Sigmoid colon (tissue), 6 donors: ENCODE measurements at regions not wholly inside any gene's neighbourhood (a gene's known extent, or its start where the extent isn't known, plus 50 kb on each side); places are given as distances from the start of the nearest gene placed in this dataset.

Experiments used
- DNase-seq: peaks from one replicate; pipeline ENCODE4 v3.0.0-alpha.2; 2019
- H3K27ac ChIP-seq, 4 donors: fragments of 200-600 bp; sonication (generic); one replicate each; pipeline ENCODE4 v1.5.1; 2016 to 2019; ENCODE audit warnings: mild to moderate bottlenecking in 1 of 4
- H3K27me3 ChIP-seq, 3 donors: fragments of 200-600 bp; sonication (generic); one replicate each; pipeline ENCODE4 v1.5.1; 2019; ENCODE audit warnings: mild to moderate bottlenecking in 1 of 3
- H3K36me3 ChIP-seq, 4 donors: fragments of 200-600 bp; sonication (generic); one replicate each; pipeline ENCODE4 v1.5.1; 2016 to 2019
- H3K4me1 ChIP-seq, 4 donors: fragments of 200-600 bp; sonication (generic); one replicate each; pipeline ENCODE4 v1.5.1; 2017 to 2019
- H3K4me3 ChIP-seq, 4 donors: fragments of 200-600 bp; sonication (generic); one replicate each; pipeline ENCODE4 v1.5.1; 2017 to 2019; ENCODE audit warnings: mild to moderate bottlenecking in 2 of 4, moderate library complexity in 1 of 4
- H3K9me3 ChIP-seq, 4 donors: fragments of 200-600 bp in 3 of 4; sonication (generic) in 3 of 4; one replicate each; pipeline versions ENCODE4 v1.5.1 to v1.6.1; 2013 to 2019
- EP300 ChIP-seq, 4 donors: sonication (generic); formaldehyde crosslinking; IDR thresholded peaks; one replicate each; pipeline ENCODE4 v1.6.1; 2017; ENCODE audit warnings: antibody characterized with exemption in 4 of 4
- POLR2A ChIP-seq, 2 donors: fragments of 450-650 bp; IDR thresholded peaks; one replicate each; pipeline ENCODE4 v1.6.1; 2016; ENCODE audit warnings: antibody characterized with exemption in 2 of 2, mild to moderate bottlenecking in 2 of 2, moderate library complexity in 2 of 2
- POLR2AphosphoS5 ChIP-seq, 4 donors: sonication (generic); formaldehyde crosslinking; IDR thresholded peaks; one replicate each; pipeline ENCODE4 v1.6.1; 2017; ENCODE audit warnings: antibody characterized with exemption in 4 of 4
- WGBS, 2 donors: extraction: QIAGEN DNeasy Blood & Tissue Kit; methylation state at CpG; one replicate each; pipeline ENCODE4 v1.1.7; 2013; 5-methylcytosine and 5-hydroxymethylcytosine counted together
- intact Hi-C: fragments of 100-400 bp; cut with DNase I; formaldehyde crosslinking; loops from one replicate; pipeline ENCODE4 v1.15.1; 2023
- TF ChIP-seq, protein P1 (sequence below), 4 experiments: fragments of 450-650 bp in 3 of 4; fragments of 200-600 bp in 1 of 4; IDR thresholded peaks; one replicate each; pipeline ENCODE4 v1.5.1; 2016 to 2019; ENCODE audit warnings: antibody characterized with exemption in 4 of 4, mild to moderate bottlenecking in 3 of 4, moderate library complexity in 2 of 4
- donor health status: healthy with polysubstance abuse.
- donor health status: healthy.

DNA sequence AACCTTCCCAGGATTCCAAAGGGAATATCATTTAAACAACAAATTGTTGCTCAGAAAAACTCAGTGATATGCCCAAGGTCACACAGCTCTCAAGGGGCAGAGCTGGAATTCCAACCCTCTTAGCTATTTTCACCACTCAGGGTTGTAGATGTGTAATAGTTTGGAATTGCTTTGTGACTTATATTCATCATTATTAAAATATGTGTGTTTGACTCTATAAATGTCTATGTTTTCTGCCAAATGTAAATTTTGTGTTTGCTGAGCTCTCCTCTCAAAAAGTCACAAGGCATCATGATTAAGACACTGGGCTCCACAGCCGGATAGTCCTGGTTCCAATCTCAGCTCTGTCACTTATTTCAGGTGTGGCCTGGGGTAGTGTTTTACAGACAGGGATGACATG, 407.3 kb downstream of the TMEM135 start:
- WGBS, 2 donors, result 86 to 97% methylated on average over 1 of the region's 1 CpG
- intact Hi-C loops, result no loop called here
- DNase-seq, result no peak
- H3K4me1 ChIP-seq, result peaks cover 0 to 16% (median 5%) of the 10 kb centered on the region in 4 donors
- no peaks in the 10 kb centered on the region for H3K27me3 ChIP-seq
- no peaks in the 10 kb centered on the region for H3K36me3 ChIP-seq
- TF ChIP-seq EP300 (IDR thresholded peaks at IDR 0.05) (no peak), POLR2AphosphoS5 (IDR thresholded peaks at IDR 0.05) (no peak), POLR2A (IDR thresholded peaks at IDR 0.05) (no peak)
- TF ChIP-seq, protein P1, sequence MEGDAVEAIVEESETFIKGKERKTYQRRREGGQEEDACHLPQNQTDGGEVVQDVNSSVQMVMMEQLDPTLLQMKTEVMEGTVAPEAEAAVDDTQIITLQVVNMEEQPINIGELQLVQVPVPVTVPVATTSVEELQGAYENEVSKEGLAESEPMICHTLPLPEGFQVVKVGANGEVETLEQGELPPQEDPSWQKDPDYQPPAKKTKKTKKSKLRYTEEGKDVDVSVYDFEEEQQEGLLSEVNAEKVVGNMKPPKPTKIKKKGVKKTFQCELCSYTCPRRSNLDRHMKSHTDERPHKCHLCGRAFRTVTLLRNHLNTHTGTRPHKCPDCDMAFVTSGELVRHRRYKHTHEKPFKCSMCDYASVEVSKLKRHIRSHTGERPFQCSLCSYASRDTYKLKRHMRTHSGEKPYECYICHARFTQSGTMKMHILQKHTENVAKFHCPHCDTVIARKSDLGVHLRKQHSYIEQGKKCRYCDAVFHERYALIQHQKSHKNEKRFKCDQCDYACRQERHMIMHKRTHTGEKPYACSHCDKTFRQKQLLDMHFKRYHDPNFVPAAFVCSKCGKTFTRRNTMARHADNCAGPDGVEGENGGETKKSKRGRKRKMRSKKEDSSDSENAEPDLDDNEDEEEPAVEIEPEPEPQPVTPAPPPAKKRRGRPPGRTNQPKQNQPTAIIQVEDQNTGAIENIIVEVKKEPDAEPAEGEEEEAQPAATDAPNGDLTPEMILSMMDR (IDR thresholded peaks at IDR 0.05), result no peak
- no peaks in the 10 kb centered on the region for H3K9me3 ChIP-seq
- H3K27ac ChIP-seq, result no peak overlapping the region
- no peak overlapping the region for H3K4me3 ChIP-seq

- no peak for DNase-seq
- Histone ChIP-seq H3K4me3 (no peak overlapping the region), H3K27me3 (no peaks in the 10 kb centered on the region), H3K9me3 (no peaks in the 10 kb centered on the region), H3K36me3 (no peaks in the 10 kb centered on the region), H3K4me1 (peaks cover 0 to 23% (median 5%) of the 10 kb centered on the region in 4 donors), H3K27ac (no peak overlapping the region)
- intact Hi-C loops, result no loop called here
- TF ChIP-seq POLR2AphosphoS5 (IDR thresholded peaks at IDR 0.05) (no peak), POLR2A (IDR thresholded peaks at IDR 0.05) (no peak), EP300 (IDR thresholded peaks at IDR 0.05) (no peak)
- TF ChIP-seq, protein P1 (IDR thresholded peaks at IDR 0.05), result no peak
- WGBS, 2 donors, result 92 to 94% methylated on average over 2 of the region's 2 CpGs
Measured at GRCh38 chr11:87443707-87444106, 406.0 kb downstream of the TMEM135 start.

DNA sequence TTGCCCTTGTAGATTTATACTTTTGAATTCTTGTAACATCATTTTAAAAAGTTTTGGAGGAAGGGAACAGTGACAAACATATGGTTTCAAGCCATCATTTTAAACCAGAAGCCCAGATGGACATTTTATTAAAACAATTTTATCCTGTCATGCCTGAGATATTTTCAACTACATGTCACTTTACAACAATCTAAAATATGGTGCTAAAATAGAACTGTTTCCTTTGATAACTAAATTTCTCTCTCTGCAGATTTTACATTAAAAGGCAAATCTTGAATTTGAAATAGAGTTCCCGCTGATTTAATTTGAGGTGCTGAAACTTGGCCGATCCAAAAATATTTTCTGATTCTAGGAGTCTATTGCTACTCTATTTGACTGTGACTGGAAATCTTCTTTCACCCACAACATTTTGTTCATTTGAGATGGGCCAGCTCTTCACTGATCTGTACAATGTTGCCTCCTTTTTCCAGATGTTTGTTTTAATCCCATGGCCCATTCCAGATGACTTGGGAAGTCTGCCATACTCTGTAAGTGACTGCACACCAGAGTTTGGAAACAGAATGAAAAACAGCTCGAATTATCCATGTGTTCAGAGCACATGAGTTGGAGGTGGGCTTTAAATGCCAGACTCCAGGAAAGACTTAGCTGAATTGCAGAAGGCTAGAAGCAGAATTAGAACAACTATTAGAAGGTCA, 402.5 kb downstream of the TMEM135 start:
- no peak for DNase-seq
- H3K27ac ChIP-seq, result no peak overlapping the region
- no peaks in the 10 kb centered on the region for H3K9me3 ChIP-seq
- peaks cover 0 to 23% (median 5%) of the 10 kb centered on the region in 4 donors for H3K4me1 ChIP-seq
- intact Hi-C loops, result no loop called here
- WGBS, 2 donors, result 80 to 87% methylated on average over 3 of the region's 3 CpGs
- no peaks in the 10 kb centered on the region for H3K27me3 ChIP-seq
- TF ChIP-seq POLR2A (IDR thresholded peaks at IDR 0.05) (no peak), EP300 (IDR thresholded peaks at IDR 0.05) (no peak), POLR2AphosphoS5 (IDR thresholded peaks at IDR 0.05) (no peak)
- TF ChIP-seq, protein P1 (IDR thresholded peaks at IDR 0.05), result no peak
- no peaks in the 10 kb centered on the region for H3K36me3 ChIP-seq
- H3K4me3 ChIP-seq, result no peak overlapping the region

DNA sequence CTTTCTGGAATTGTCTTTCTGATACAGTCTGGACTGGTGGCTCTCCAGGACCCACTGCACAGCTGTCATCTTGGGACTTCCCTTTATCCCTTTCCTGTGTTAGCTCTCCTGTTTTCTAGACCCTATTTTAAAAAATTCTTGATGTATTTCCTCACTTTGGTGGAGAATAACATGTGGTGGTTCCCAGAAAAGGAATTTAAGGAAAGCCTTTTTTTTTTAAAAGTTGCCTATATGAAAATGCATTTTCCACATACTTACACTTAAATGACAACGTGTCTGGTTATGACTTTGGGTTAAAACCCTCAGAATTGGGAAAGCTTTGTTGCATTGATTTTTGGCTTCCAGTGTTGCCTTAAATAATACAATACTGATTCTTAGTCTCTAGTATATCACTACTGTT, 400.7 kb downstream of the TMEM135 start:
- no peak for DNase-seq
- H3K9me3 ChIP-seq, result no peaks in the 10 kb centered on the region
- TF ChIP-seq POLR2AphosphoS5 (IDR thresholded peaks at IDR 0.05) (no peak), POLR2A (IDR thresholded peaks at IDR 0.05) (no peak), EP300 (IDR thresholded peaks at IDR 0.05) (no peak)
- TF ChIP-seq, protein P1 (IDR thresholded peaks at IDR 0.05), result no peak
- no peaks in the 10 kb centered on the region for H3K27me3 ChIP-seq
- H3K36me3 ChIP-seq, result no peaks in the 10 kb centered on the region
- no peak overlapping the region for H3K4me3 ChIP-seq
- no peak overlapping the region for H3K27ac ChIP-seq
- H3K4me1 ChIP-seq, result peaks cover 0 to 23% (median 5%) of the 10 kb centered on the region in 4 donors
- intact Hi-C loops, result no loop called here
- WGBS, 2 donors, result 86% methylated on average over 1 of the region's 1 CpG

DNA sequence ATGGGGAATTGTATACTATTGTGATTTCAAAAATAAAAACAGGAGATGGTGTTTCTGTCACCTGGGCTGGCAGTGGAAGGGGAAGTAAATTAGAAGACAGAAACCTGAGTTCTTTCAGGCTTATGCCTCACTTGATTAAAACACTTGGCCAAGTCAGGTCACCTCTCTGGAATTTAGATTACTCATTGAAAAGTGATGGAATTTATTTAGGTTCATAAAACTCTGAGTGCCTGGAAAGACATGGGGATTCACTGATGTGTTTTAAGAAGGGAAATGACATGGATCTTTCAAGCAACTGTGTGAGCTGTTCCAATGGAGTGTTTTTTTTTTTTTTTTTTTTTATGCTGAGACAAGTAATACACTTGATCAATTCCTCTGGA, 400.1 kb downstream of the TMEM135 start:
- no peak for TF ChIP-seq EP300 (IDR thresholded peaks at IDR 0.05)
- no peak for TF ChIP-seq POLR2AphosphoS5 (IDR thresholded peaks at IDR 0.05)
- TF ChIP-seq, protein P1 (IDR thresholded peaks at IDR 0.05), result no peak
- no peak for TF ChIP-seq POLR2A (IDR thresholded peaks at IDR 0.05)
- Histone ChIP-seq H3K27me3 (no peaks in the 10 kb centered on the region), H3K4me3 (no peak overlapping the region), H3K9me3 (no peaks in the 10 kb centered on the region), H3K36me3 (no peaks in the 10 kb centered on the region), H3K27ac (no peak overlapping the region), H3K4me1 (peaks cover 0 to 23% (median 5%) of the 10 kb centered on the region in 4 donors)
- no peak for DNase-seq
- intact Hi-C loops, result no loop called here
